Breast epithelium (tissue), 4 donors: ENCODE measurements at regions not wholly inside any gene's neighbourhood (a gene's known extent, or its start where the extent isn't known, plus 50 kb on each side); places are given as distances from the start of the nearest gene placed in this dataset.

ENCODE experiments used
- DNase-seq, 2 donors: peaks; one replicate each; pipeline ENCODE4 v3.0.0-alpha.2; 2019; ENCODE audit warnings: low spot score in 2 of 2
- H3K27ac ChIP-seq, 2 donors: fragments of 200-600 bp; sonication (generic) in 1 of 2; one replicate each; pipeline ENCODE4 v1.5.1; 2016 to 2019; ENCODE audit warnings: mild to moderate bottlenecking in 1 of 2
- H3K27me3 ChIP-seq, 2 donors: fragments of 200-600 bp; sonication (generic) in 1 of 2; one replicate each; pipeline versions ENCODE4 v1.5.1 to v1.6.0; 2017 to 2019; ENCODE audit warnings: control low read depth in 1 of 2, mild to moderate bottlenecking in 1 of 2
- H3K36me3 ChIP-seq: fragments of 200-600 bp; one replicate; pipeline ENCODE4 v1.5.1; 2019
- H3K4me1 ChIP-seq, 2 donors: fragments of 200-600 bp; sonication (generic); one replicate each; pipeline ENCODE4 v1.5.1; 2016 to 2019; ENCODE audit warnings: control low read depth in 1 of 2
- H3K4me3 ChIP-seq, 3 donors: fragments of 200-600 bp; sonication (generic); 1 replicate in 2 of 3; 2 replicates in 1 of 3; pipeline ENCODE4 v1.5.1; 2016 to 2019; ENCODE audit warnings: mild to moderate bottlenecking in 3 of 3, moderate library complexity in 2 of 3
- H3K9me3 ChIP-seq, 2 donors: fragments of 200-600 bp; sonication (generic) in 1 of 2; one replicate each; pipeline ENCODE4 v1.5.1; 2016 to 2019; ENCODE audit warnings: control low read depth in 1 of 2
- POLR2A ChIP-seq: fragments of 450-650 bp; IDR thresholded peaks from one replicate; pipeline ENCODE4 v1.6.1; 2016; ENCODE audit warnings: antibody characterized with exemption, mild to moderate bottlenecking, moderate library complexity
- POLR2AphosphoS5 ChIP-seq, 3 donors: sonication (generic); formaldehyde crosslinking; IDR thresholded peaks; one replicate each; pipeline ENCODE4 v1.6.1; 2017; ENCODE audit warnings: antibody characterized with exemption in 3 of 3
- intact Hi-C: fragments of 100-400 bp; cut with DNase I; formaldehyde crosslinking; loops from one replicate; pipeline ENCODE4 v1.15.1; 2023; ENCODE audit warnings: low total_unique reads
- TF ChIP-seq, protein P1 (sequence below), 3 donors: fragments of 450-650 bp; IDR thresholded peaks; one replicate each; pipeline ENCODE4 v1.5.1; 2016 to 2017; ENCODE audit warnings: antibody characterized with exemption in 3 of 3, mild to moderate bottlenecking in 3 of 3, moderate library complexity in 3 of 3

GRCh38 chr22:22181341-22181850, 63.2 kb upstream of the VPREB1 start:
- Histone ChIP-seq H3K4me1 (no peaks in the 10 kb centered on the region), H3K27me3 (peaks cover 0 to 13% of the 10 kb centered on the region in 2 donors), H3K4me3 (no peak overlapping the region), H3K27ac (no peak overlapping the region), H3K9me3 (no peaks in the 10 kb centered on the region), H3K36me3 (no peaks in the 10 kb centered on the region)
- DNase-seq = no peak
- TF ChIP-seq POLR2AphosphoS5 (IDR thresholded peaks at IDR 0.05) = no peak
- no peak for TF ChIP-seq POLR2A
- TF ChIP-seq, protein P1, sequence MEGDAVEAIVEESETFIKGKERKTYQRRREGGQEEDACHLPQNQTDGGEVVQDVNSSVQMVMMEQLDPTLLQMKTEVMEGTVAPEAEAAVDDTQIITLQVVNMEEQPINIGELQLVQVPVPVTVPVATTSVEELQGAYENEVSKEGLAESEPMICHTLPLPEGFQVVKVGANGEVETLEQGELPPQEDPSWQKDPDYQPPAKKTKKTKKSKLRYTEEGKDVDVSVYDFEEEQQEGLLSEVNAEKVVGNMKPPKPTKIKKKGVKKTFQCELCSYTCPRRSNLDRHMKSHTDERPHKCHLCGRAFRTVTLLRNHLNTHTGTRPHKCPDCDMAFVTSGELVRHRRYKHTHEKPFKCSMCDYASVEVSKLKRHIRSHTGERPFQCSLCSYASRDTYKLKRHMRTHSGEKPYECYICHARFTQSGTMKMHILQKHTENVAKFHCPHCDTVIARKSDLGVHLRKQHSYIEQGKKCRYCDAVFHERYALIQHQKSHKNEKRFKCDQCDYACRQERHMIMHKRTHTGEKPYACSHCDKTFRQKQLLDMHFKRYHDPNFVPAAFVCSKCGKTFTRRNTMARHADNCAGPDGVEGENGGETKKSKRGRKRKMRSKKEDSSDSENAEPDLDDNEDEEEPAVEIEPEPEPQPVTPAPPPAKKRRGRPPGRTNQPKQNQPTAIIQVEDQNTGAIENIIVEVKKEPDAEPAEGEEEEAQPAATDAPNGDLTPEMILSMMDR (IDR thresholded peaks at IDR 0.05) = no peak
- intact Hi-C loops = no loop called here

DNA sequence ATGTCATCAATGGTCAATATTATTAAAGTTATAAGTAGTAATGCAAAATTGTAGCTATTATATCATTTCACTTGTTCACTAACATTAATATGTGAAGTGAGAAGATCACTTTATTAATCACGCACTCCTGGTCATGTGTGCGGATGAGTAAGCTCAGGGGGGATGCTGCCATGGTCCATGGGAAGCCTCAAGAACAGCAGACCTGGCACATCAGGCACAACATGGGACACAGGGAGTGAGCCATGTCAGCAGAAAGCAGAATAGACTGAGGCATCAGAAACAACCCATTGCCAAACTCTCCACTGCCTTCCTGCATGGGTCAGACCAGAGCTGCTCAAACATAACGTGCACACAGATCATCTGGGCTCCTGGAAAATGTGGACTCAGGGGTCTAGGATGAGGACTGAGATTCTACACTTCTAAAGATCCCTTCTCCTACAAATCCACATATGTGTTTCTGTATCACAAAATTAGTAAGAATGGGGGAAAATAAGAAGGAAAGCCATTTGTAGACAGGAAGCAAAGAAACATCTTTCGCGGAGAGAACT, 63.8 kb upstream of the VPREB1 start:
- DNase-seq = no peak
- Histone ChIP-seq H3K36me3 (no peaks in the 10 kb centered on the region), H3K9me3 (no peaks in the 10 kb centered on the region), H3K4me3 (no peak overlapping the region), H3K27me3 (peaks cover 0 to 13% of the 10 kb centered on the region in 2 donors), H3K27ac (no peak overlapping the region), H3K4me1 (no peaks in the 10 kb centered on the region)
- intact Hi-C loops = no loop called here
- TF ChIP-seq, protein P1 (IDR thresholded peaks at IDR 0.05) = no peak
- no peak for TF ChIP-seq POLR2A
- TF ChIP-seq POLR2AphosphoS5 (IDR thresholded peaks at IDR 0.05) = no peak

DNA sequence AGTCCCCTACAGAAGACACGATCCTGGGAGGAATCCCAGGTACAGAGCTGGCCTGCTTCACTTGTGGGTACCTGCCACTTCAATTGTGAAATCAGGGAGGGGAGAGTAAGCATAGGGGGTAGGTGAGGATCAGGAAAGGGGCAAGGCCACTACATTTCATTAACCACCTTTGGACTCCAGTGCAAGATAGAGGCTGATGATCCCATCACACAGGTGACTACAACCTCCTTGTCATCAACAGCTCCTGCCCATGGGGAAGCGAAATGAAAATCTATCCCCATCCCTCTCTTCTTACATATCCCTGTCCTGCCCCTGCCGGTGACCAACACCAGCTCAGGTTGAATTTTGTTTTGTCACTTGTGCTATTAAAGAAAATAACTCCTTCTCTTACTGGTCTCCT, 64.7 kb upstream of the VPREB1 start:
- Histone ChIP-seq H3K9me3 (no peaks in the 10 kb centered on the region), H3K36me3 (no peaks in the 10 kb centered on the region), H3K27ac (no peak overlapping the region), H3K4me1 (no peaks in the 10 kb centered on the region), H3K27me3 (peaks cover 0 to 13% of the 10 kb centered on the region in 2 donors), H3K4me3 (no peak overlapping the region)
- TF ChIP-seq, protein P1 (IDR thresholded peaks at IDR 0.05) = no peak
- no peak for TF ChIP-seq POLR2AphosphoS5 (IDR thresholded peaks at IDR 0.05)
- TF ChIP-seq POLR2A = no peak
- no peak for DNase-seq
- intact Hi-C loops = no loop called here

DNA sequence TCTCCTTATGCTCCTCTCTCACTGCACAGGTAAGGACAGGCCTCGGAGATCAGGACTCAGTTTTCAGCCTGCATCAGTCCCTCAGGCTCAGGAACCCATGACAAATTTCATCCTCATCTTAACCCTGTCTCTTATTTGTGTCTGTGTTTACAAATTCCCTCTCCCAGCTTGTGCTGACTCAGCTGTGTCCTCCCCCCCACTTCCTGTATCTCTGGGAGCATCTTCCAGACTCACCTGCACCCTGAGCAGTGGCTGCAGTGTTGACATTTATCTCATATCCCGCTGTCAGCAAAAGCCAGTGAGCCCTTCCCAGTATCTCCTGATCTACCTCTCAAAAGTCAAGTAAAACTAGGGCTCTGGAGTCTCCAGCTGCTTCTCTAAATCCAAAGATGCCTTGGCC, 65.6 kb upstream of the VPREB1 start:
- Histone ChIP-seq H3K4me1 (no peaks in the 10 kb centered on the region), H3K4me3 (no peak overlapping the region), H3K36me3 (no peaks in the 10 kb centered on the region), H3K9me3 (no peaks in the 10 kb centered on the region), H3K27ac (no peak overlapping the region), H3K27me3 (peaks cover 0 to 13% of the 10 kb centered on the region in 2 donors)
- intact Hi-C loops = no loop called here
- no peak for TF ChIP-seq POLR2AphosphoS5 (IDR thresholded peaks at IDR 0.05)
- no peak for TF ChIP-seq POLR2A
- TF ChIP-seq, protein P1 (IDR thresholded peaks at IDR 0.05) = no peak
- DNase-seq = no peak

GRCh38 chr22:22178355-22178965, 66.1 kb upstream of the VPREB1 start:
- H3K36me3 ChIP-seq = no peaks in the 10 kb centered on the region

More at GRCh38 chr22:22178355-22178965, 66.1 kb upstream of the VPREB1 start:
- no peak for TF ChIP-seq POLR2AphosphoS5 (IDR thresholded peaks at IDR 0.05)
- TF ChIP-seq, protein P1 (IDR thresholded peaks at IDR 0.05) = no peak
- TF ChIP-seq POLR2A = no peak
- no peak overlapping the region for H3K27ac ChIP-seq
- no peak for DNase-seq
- peaks cover 0 to 13% of the 10 kb centered on the region in 2 donors for H3K27me3 ChIP-seq
- no peak overlapping the region for H3K4me3 ChIP-seq
- H3K4me1 ChIP-seq = no peaks in the 10 kb centered on the region
- intact Hi-C loops = no loop called here
- H3K9me3 ChIP-seq = no peaks in the 10 kb centered on the region
